Esophagus muscularis mucosa (tissue), 4 donors: ENCODE measurements at regions not wholly inside any gene's neighbourhood (a gene's known extent, or its start where the extent isn't known, plus 50 kb on each side); places are given as distances from the start of the nearest gene placed in this dataset.
A peak's percentile ranks its signal among the peaks of the same experiment; 100 is the strongest.

Experiments
- DNase-seq: peaks from one replicate; pipeline ENCODE4 v3.0.0-alpha.2; 2017; ENCODE audit errors: extremely low spot score
- H3K27ac ChIP-seq, 4 donors: fragments of 200-600 bp; sonication (generic); replicated peaks in 1 of 4; 1 replicate in 3 of 4; 2 replicates in 1 of 4; pipeline ENCODE4 v1.5.1; 2016 to 2019; ENCODE audit warnings: mild to moderate bottlenecking in 1 of 4
- H3K27me3 ChIP-seq, 4 donors: fragments of 200-600 bp; sonication (generic); one replicate each; pipeline versions ENCODE4 v1.5.1 to v1.6.0; 2016 to 2019
- H3K36me3 ChIP-seq, 4 donors: fragments of 200-600 bp; sonication (generic); one replicate each; pipeline ENCODE4 v1.5.1; 2016 to 2019
- H3K4me1 ChIP-seq, 4 donors: fragments of 200-600 bp; sonication (generic); one replicate each; pipeline ENCODE4 v1.5.1; 2016 to 2019
- H3K4me3 ChIP-seq, 4 donors: fragments of 200-600 bp; sonication (generic); 1 replicate in 2 of 4; 2 replicates in 2 of 4; pipeline ENCODE4 v1.5.1; 2016 to 2019; ENCODE audit warnings: mild to moderate bottlenecking in 4 of 4, moderate library complexity in 1 of 4
- H3K9me3 ChIP-seq, 4 donors: fragments of 200-600 bp; sonication (generic); 1 replicate in 3 of 4; 2 replicates in 1 of 4; pipeline ENCODE4 v1.5.1; 2016 to 2019
- CTCF ChIP-seq, 3 experiments: fragments of 200-600 bp in 2 of 3; fragments of 450-650 bp in 1 of 3; sonication (generic) in 2 of 3; IDR thresholded peaks; one replicate each; pipeline ENCODE4 v1.5.1; 2017 to 2019; ENCODE audit warnings: antibody characterized with exemption in 3 of 3, mild to moderate bottlenecking in 2 of 3, moderate library complexity in 1 of 3
- EP300 ChIP-seq: sonication (generic); formaldehyde crosslinking; IDR thresholded peaks from one replicate; pipeline ENCODE4 v1.6.1; 2017; ENCODE audit warnings: antibody characterized with exemption
- POLR2A ChIP-seq: fragments of 450-650 bp; IDR thresholded peaks from one replicate; pipeline ENCODE4 v1.6.1; 2017; ENCODE audit warnings: antibody characterized with exemption, moderate library complexity, mild to moderate bottlenecking, low read depth
- POLR2AphosphoS5 ChIP-seq, 2 donors: sonication (generic); formaldehyde crosslinking; IDR thresholded peaks; one replicate each; pipeline ENCODE4 v1.6.1; 2017; ENCODE audit warnings: antibody characterized with exemption in 2 of 2
- WGBS: methylation state at CpG from one replicate; pipeline ENCODE4 v1.1.5; 2018; 5-methylcytosine and 5-hydroxymethylcytosine counted together
- intact Hi-C: fragments of 100-400 bp; cut with DNase I; formaldehyde crosslinking; loops from one replicate; pipeline ENCODE4 v1.15.1; 2023

- Histone ChIP-seq H3K4me3 (no peak overlapping the region), H3K9me3 (peaks cover 0 to 2% (median 0%) of the 10 kb centered on the region in 4 donors)
Observed at GRCh38 chr7:22025075-22025474, 79.4 kb upstream of the CDCA7L start.

GRCh38 chr7:22019931-22020330, 74.2 kb upstream of the CDCA7L start:
- Histone ChIP-seq H3K27ac (no peak overlapping the region), H3K27me3 (no peaks in the 10 kb centered on the region), H3K36me3 (no peaks in the 10 kb centered on the region), H3K9me3 (no peaks in the 10 kb centered on the region), H3K4me3 (no peak overlapping the region), H3K4me1 (no peaks in the 10 kb centered on the region)
- no peak for DNase-seq
- intact Hi-C loops, result no loop called here
- no peak for TF ChIP-seq POLR2AphosphoS5 (IDR thresholded peaks at IDR 0.05)
- no peak for TF ChIP-seq POLR2A
- no peak for TF ChIP-seq CTCF (IDR thresholded peaks at IDR 0.05)
- no peak for TF ChIP-seq EP300
- 87% methylated on average over 3 of the region's 3 CpGs for WGBS

More at GRCh38 chr7:22025075-22025474, 79.4 kb upstream of the CDCA7L start:
- Histone ChIP-seq H3K36me3 (no peaks in the 10 kb centered on the region), H3K27me3 (no peaks in the 10 kb centered on the region), H3K27ac (no peak overlapping the region), H3K4me1 (no peaks in the 10 kb centered on the region)
- TF ChIP-seq POLR2AphosphoS5 (IDR thresholded peaks at IDR 0.05), result no peak
- TF ChIP-seq EP300, result no peak
- TF ChIP-seq CTCF (IDR thresholded peaks at IDR 0.05), result no peak
- TF ChIP-seq POLR2A, result no peak
- WGBS, result 88% methylated on average over 2 of the region's 2 CpGs
- intact Hi-C loops, result no loop called here
- DNase-seq, result no peak

GRCh38 chr7:22016507-22016906, 70.8 kb upstream of the CDCA7L start:
- Histone ChIP-seq H3K36me3 (no peaks in the 10 kb centered on the region), H3K9me3 (no peaks in the 10 kb centered on the region), H3K27me3 (no peaks in the 10 kb centered on the region), H3K4me1 (no peaks in the 10 kb centered on the region), H3K4me3 (no peak overlapping the region), H3K27ac (no peak overlapping the region)
- 73% methylated on average over 5 of the region's 5 CpGs for WGBS
- TF ChIP-seq POLR2A (no peak), CTCF (IDR thresholded peaks at IDR 0.05) (no peak), EP300 (no peak), POLR2AphosphoS5 (IDR thresholded peaks at IDR 0.05) (no peak)
- intact Hi-C loops, result no loop called here
- no peak for DNase-seq

GRCh38 chr7:22013711-22014110, 68.0 kb upstream of the CDCA7L start:
- DNase-seq, result peak; percentile 75
- Histone ChIP-seq H3K9me3 (no peaks in the 10 kb centered on the region), H3K36me3 (no peaks in the 10 kb centered on the region), H3K27me3 (no peaks in the 10 kb centered on the region), H3K27ac (no peak overlapping the region), H3K4me3 (no peak overlapping the region), H3K4me1 (no peaks in the 10 kb centered on the region)
- intact Hi-C loops, result no loop called here
- TF ChIP-seq EP300, result no peak
- no peak for TF ChIP-seq POLR2AphosphoS5 (IDR thresholded peaks at IDR 0.05)
- no peak for TF ChIP-seq CTCF (IDR thresholded peaks at IDR 0.05)
- no peak for TF ChIP-seq POLR2A
- WGBS, result 91% methylated on average over 4 of the region's 4 CpGs

GRCh38 chr7:22008683-22009082, 63.0 kb upstream of the CDCA7L start:
- no peak for DNase-seq
- Histone ChIP-seq H3K4me3 (no peak overlapping the region), H3K27ac (no peak overlapping the region), H3K4me1 (peaks cover 0 to 13% (median 4%) of the 10 kb centered on the region in 4 donors), H3K36me3 (no peaks in the 10 kb centered on the region), H3K9me3 (no peaks in the 10 kb centered on the region), H3K27me3 (no peaks in the 10 kb centered on the region)
- 76% methylated on average over 5 of the region's 5 CpGs for WGBS
- intact Hi-C loops, result loop anchor here (5.0 to 10.0 kb wide), 3 partner anchors 74 to 1234 kb away; no protein-coding TSS in a partner anchor
- TF ChIP-seq CTCF (IDR thresholded peaks at IDR 0.05) (no peak), POLR2AphosphoS5 (IDR thresholded peaks at IDR 0.05) (no peak), POLR2A (no peak), EP300 (no peak)
